Right ventricle myocardium superior (tissue), 1 donor: ENCODE measurements at regions not wholly inside any gene's neighbourhood (a gene's known extent, or its start where the extent isn't known, plus 50 kb on each side); places are given as distances from the start of the nearest gene placed in this dataset.

ENCODE experiments used
- ATAC-seq: fragments of 200-7000 bp; cut with Tn5 transposase; one replicate; pipeline ENCODE4 v1.9.1; 2020; ENCODE audit warnings: mild to moderate bottlenecking; ENCODE audit not compliant: poor library complexity
- DNase-seq: peaks from one replicate; pipeline ENCODE4 v3.0.0-alpha.2; 2020
- intact Hi-C: fragments of 100-400 bp; cut with DNase I; formaldehyde crosslinking; loops from one replicate; pipeline ENCODE4 v1.11.2; 2022
- donor health status: DM: no; HTN: yes; CAD: no; lungs with severe emphysema.

DNA sequence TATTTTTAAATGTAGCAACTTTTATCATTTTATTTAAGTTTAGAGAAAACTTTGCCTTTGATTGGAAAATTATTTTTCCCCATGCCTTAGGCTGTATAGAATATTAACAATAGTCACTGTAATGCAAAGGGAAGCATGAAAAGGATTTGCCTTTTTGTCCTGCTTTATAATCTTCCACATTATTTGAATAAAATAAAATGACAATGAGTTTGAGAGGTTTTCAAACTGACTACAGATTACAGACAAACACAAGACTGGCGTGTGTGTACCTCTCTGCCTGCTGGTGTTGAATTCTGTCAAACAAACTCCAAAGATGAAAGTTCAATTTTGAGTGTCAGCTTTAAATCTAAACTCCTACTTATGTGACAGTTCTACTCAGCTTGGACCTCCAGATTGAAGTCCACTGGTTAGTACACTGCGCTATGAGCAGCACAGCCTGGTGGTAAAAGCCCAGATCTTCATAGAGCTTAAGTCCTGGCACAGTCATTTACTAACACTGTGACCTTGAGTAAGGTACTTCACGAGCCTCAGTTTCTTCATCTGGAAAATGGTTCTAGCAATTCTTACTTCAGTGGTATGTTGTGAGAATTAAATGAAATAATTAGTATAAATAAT lies 98.3 kb upstream of the CPNE8 start:
- ATAC-seq (no peak), DNase-seq (no peak)
- intact Hi-C loops: no loop called here

DNA sequence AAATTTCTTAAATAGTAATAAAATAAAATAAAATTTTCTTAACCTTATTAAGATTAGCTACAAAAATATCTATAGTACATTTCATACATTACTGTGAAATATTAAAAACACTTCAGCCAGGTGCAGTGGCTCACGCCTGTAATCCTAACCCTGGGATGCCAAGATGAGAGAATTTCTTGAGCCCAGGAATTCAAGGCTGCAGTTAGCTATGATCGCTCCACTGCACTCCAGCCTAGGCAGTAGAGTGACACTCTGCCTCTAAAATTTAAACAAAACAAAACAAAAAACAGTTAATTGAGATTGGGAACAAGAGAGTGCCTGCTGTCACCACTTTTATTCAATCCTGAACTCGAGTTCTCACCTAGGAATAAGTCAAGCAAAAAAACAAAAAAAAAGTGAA lies 95.0 kb upstream of the CPNE8 start:
- ATAC-seq: no peak
- no peak for DNase-seq
- intact Hi-C loops: no loop called here

DNA sequence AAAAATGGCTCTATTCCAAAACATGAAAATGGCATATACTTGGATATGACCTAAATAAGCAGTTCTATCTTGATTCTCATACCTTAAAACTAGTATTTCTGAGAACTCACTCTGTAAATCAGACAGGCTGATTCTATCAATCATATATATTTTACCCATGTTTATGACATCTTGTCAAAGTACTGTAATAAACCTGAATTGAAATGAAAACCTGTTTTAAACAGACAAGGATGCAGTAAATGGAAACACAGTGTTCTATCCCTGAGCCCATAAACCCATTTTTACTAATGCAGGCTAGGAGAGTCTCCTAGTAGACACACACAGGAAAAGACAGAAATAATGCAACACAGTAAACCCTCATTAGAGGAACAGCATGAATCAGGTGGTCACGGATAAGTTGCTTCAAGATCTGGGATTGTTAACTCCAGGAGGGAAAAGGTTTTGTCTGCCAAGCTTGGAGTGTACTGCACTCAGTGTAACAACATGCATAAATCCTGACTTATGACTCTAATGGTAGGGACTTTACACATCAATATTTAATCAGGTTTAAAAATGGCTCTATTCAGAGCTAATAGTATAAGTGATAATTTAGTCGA lies 93.6 kb upstream of the CPNE8 start:
- intact Hi-C loops: no loop called here
- no peak for DNase-seq
- no peak for ATAC-seq

DNA sequence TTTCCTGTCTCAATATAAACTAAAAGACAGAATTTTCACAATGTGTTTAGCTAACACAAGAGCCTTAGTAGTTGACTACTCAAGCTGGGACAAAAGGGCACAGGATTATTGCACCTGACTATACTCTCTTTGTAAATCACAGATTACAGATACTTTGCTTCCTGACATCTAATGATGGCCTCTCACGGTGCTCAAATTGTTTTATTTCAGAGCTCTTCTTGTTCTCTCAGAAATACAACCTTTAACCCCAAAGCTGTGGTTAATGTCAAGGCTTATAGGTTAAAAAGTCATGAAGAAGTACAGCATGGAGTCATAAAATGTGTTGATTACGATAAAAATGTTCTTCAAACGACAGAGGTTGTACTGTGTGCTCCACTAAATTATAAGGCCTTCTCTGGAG lies 89.9 kb upstream of the CPNE8 start:
- ATAC-seq: no peak
- intact Hi-C loops: no loop called here
- DNase-seq: no peak

DNA sequence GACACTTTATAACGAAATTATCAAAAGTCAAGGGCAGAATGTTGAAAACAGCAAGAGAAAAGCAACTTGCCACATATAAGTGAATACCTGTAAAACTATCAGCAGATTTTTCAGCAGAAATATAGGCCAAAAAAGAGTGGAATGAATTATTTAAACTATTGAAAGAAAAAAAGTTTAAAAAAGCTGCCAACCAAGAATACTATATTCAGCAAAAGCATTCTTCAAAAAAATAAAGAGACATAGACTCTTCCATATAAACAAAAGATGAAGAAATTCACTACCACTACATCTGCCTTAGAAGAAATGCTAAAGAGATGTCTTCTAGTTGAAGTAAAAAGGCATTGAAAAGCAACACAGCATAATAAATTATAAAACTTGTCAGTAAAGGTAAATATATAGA lies 80.6 kb upstream of the CPNE8 start:
- DNase-seq (no peak), ATAC-seq (no peak)
- intact Hi-C loops: no loop called here

DNA sequence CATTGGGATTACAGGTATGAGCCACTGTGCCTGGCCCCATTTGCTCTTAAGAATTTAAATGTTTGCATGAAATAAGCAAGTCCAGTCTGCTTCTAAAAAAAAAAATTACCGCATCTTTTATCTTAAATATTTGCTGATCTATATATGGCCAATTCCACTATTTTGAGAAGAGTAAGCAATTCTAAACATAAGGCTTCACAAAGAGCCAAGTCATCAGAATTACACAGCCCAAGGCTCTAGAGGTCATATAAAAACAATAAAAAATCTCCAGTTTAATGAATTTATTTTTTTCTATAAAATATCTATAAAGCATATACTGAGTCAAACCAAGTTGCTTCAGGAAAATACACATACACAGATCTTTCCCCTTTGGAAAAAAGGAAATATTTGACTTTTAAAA lies 79.0 kb upstream of the CPNE8 start:
- intact Hi-C loops: no loop called here
- DNase-seq: no peak
- ATAC-seq: no peak

DNA sequence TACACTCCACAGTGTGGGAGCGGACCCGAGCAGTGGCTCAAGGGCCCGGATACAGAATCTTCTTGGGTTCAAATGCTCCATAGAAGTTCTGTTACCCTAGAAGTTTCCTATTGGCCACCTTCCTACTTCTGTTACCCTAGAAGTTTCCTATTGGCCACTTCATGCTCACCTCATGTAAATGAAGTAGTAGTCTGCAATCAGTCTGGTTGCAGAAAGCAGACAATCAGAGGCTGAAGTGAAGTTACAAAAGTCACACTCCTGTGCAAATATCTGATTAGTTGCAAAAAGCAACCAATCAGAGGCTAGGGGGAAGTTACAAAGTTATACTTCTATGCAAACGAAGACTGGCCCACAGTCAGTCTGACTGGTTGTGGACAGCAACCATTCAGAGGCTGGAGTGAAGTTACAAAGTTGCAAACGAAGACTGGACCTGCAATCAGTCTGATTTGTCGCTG lies 77.8 kb upstream of the CPNE8 start:
- intact Hi-C loops: no loop called here
- no peak for ATAC-seq
- DNase-seq: no peak

DNA sequence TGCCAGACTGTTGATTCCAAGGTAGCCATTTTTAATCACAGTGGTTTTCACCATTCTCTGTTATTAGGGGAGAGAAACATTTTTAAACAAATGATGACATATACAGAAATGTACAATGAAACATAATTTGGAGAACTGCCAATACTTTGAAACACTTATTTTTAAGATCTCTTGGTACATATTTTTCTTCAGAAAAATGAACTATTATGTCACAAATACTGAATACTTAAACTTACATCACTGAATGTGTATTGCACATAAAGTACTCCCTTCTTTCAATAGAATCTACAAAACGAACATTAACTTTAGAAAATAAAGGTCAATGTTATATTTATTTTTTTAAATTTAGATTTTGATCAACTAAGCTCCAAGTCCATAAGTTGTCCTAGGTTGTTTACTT lies 71.7 kb upstream of the CPNE8 start:
- no peak for ATAC-seq
- intact Hi-C loops: no loop called here
- no peak for DNase-seq

DNA sequence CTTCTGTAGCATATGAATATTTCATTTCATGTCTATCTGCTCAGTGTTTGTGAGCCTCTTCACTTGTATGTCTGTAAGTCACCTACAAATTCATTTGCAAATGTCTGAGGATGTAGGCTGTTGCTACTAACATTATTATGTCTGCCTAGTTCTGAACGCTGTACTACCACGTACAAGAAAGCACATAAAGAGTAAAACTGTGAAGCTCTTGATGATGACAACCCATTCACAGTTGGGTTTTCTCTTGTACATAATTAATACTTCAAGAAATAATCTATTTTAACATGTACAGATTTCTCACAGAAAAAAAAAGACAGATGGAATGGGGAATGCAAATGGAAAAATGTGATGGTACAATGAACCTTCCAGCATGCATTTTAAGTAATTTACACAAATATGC lies 64.3 kb upstream of the CPNE8 start:
- no peak for DNase-seq
- no peak for ATAC-seq
- intact Hi-C loops: no loop called here

DNA sequence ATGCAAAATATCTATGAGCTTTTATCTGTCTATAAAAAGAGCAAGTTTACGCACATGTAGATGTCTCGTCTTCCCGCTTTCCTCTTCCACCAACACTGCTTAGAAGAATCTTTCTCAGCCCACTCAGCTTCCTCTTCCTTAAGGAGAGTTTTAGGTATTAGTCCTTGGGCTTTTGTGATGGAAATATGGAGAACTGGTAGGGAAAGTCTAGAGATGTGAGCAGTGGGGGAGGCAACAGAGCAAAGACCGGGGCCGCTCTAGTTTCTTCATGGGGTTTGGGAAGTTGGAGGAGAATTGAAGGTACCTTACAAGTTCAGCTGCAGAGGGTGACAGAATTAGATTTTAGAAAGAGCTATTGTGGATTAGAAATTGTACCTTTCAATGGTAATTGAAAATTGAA lies 56.3 kb upstream of the CPNE8 start:
- ATAC-seq (no peak), DNase-seq (no peak)
- intact Hi-C loops: no loop called here

DNA sequence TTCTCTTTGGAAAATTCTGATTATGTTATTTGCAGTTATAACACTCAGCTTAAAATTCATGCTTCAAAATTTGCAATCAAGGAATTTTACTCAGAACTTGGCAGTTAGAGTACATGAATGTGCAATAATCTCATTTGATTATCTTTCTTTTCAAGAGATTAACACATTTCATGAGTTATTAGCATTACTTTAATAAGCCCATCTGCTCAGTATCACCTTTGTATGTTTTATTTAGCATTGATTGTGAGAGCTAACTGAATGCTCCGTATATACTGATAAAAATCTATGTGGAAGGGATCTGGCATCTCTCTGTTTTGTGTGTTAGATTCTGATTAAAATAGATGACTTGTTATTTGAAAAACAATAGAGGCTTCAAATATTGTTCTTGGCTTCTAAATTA lies 55.6 kb upstream of the CPNE8 start:
- intact Hi-C loops: no loop called here
- no peak for DNase-seq
- no peak for ATAC-seq

DNA sequence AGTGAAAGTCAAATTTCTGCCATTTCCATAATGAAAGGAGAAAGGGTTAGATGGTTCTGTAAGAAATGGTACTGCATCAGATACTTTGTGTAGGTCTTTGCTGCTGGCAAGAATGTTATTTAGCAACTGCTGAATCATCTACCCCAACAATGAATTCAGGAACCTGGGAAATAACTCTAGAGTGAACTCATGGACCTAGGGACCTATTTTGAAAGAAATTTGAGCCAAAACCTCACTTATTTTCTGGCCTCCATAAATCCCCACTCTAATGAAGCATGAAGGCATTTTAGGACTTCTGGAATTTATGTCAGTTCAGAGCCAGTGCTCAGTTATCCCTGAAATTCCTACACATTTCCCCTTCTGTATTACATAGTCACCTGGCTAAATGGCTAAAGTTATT lies 50.9 kb upstream of the CPNE8 start:
- DNase-seq: no peak
- ATAC-seq: no peak
- intact Hi-C loops: no loop called here
